Psoas muscle (tissue), 7 donors: ENCODE measurements at regions not wholly inside any gene's neighbourhood (a gene's known extent, or its start where the extent isn't known, plus 50 kb on each side); places are given as distances from the start of the nearest gene placed in this dataset.
"Not testable (repeated sequence)": the region's sequence is repeated elsewhere in the genome, so short reads cannot be mapped to it uniquely, and the experiment has no call there.

Experiments
- ATAC-seq, 4 donors: fragments of 200-7000 bp; cut with Tn5 transposase; one replicate each; pipeline ENCODE4 v1.9.1; 2020; ENCODE audit warnings: moderate library complexity in 3 of 4, mild to moderate bottlenecking in 2 of 4
- DNase-seq, 2 donors: peaks; one replicate each; pipeline ENCODE4 v3.0.0-alpha.2; 2020
- H3K27ac ChIP-seq: fragments of 200-600 bp; one replicate; pipeline ENCODE4 v1.8.0; 2022
- H3K27me3 ChIP-seq, 3 donors: fragments of 200-600 bp in 1 of 3; one replicate each; pipeline versions ENCODE4 v1.6.1 to v1.8.0; 2013 to 2022; ENCODE audit warnings: low read length in 2 of 3, mild to moderate bottlenecking in 2 of 3, moderate library complexity in 1 of 3; ENCODE audit not compliant: insufficient read depth in 3 of 3
- H3K36me3 ChIP-seq, 2 donors: fragments of 200-600 bp in 1 of 2; one replicate each; pipeline versions ENCODE4 v1.6.1 to v1.8.0; 2013 to 2022; ENCODE audit warnings: low read depth in 1 of 2, mild to moderate bottlenecking in 1 of 2, moderate library complexity in 1 of 2; ENCODE audit not compliant: insufficient read depth in 1 of 2
- H3K4me1 ChIP-seq: fragments of 200-600 bp; one replicate; pipeline ENCODE4 v1.8.0; 2022
- H3K4me3 ChIP-seq: fragments of 200-600 bp; one replicate; pipeline ENCODE4 v1.8.0; 2022; ENCODE audit warnings: mild to moderate bottlenecking
- H3K9me3 ChIP-seq: fragments of 200-600 bp; one replicate; pipeline ENCODE4 v1.8.0; 2022
- WGBS, 3 donors: extraction: QIAGEN DNeasy Blood & Tissue Kit; methylation state at CpG; one replicate each; pipeline versions ENCODE4 v1.1.6 to v1.1.7; 2013; 5-methylcytosine and 5-hydroxymethylcytosine counted together
- intact Hi-C, 2 donors: fragments of 100-400 bp; cut with DNase I; formaldehyde crosslinking; loops; one replicate each; pipeline versions ENCODE4 v1.11.0 to v1.14.2; 2022
- TF ChIP-seq, protein P1 (sequence below): fragments of 200-600 bp; IDR thresholded peaks from one replicate; pipeline ENCODE4 v1.8.0; 2022; ENCODE audit warnings: antibody characterized with exemption
- donor health status: healthy with polysubstance abuse.
- donor health status: DM: no; HTN: no; CAD: no; lungs with moderate emphysema.
- donor health status: Bipolar disorder and iron deficiency.
- donor health status: healthy.
- donor health status: DM: yes; HTN: yes; CAD: no.
- donor health status: DM: no; HTN: no; CAD: no.
- donor health status: DM: yes; HTN: yes; CAD: no.

DNA sequence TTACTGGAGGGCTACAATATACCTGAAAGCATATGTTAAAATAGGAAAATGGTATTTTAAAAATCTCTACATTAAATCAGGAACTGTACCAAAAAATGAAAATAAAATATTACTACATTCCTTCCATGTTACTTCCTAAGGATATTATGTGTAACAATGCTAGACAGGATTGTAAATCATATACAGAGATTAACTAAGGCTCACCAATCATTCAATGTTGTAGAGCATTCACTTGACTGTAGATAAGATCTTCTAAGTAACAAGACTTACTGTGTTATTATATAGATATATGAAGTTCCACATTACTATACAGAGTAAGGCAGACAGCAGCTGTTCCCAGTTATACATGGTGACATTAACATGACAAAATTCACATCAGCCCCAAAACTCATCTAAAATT is 1919.1 kb upstream of the CDH9 start:
- H3K27me3 ChIP-seq: no peaks in the 10 kb centered on the region
- no peaks in the 10 kb centered on the region for H3K4me1 ChIP-seq
- H3K27ac ChIP-seq: no peak overlapping the region
- no peaks in the 10 kb centered on the region for H3K9me3 ChIP-seq
- ATAC-seq (no peak), DNase-seq (no peak)
- TF ChIP-seq, protein P1, sequence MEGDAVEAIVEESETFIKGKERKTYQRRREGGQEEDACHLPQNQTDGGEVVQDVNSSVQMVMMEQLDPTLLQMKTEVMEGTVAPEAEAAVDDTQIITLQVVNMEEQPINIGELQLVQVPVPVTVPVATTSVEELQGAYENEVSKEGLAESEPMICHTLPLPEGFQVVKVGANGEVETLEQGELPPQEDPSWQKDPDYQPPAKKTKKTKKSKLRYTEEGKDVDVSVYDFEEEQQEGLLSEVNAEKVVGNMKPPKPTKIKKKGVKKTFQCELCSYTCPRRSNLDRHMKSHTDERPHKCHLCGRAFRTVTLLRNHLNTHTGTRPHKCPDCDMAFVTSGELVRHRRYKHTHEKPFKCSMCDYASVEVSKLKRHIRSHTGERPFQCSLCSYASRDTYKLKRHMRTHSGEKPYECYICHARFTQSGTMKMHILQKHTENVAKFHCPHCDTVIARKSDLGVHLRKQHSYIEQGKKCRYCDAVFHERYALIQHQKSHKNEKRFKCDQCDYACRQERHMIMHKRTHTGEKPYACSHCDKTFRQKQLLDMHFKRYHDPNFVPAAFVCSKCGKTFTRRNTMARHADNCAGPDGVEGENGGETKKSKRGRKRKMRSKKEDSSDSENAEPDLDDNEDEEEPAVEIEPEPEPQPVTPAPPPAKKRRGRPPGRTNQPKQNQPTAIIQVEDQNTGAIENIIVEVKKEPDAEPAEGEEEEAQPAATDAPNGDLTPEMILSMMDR: no peak
- no peaks in the 10 kb centered on the region for H3K36me3 ChIP-seq
- no peak overlapping the region for H3K4me3 ChIP-seq
- intact Hi-C loops: no loop called here

DNA sequence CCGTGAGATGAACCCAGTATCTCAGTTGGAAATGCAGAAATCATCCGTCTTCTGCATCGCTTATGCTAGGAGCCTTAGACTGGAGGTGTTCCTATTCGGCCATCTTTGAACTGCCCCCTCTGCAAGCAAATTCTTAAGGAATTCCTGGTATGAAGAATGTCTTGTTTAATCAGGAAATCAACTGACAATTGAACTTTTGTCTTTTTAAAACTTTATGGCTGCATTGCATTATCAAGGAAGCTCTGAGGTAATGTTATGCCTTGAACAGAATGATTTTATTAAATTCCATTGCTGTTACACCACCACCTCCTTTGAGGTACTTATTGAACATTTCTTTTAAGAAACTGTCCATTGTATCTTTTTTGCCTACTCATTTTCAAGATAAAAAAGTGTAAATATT is 1915.7 kb upstream of the CDH9 start:
- intact Hi-C loops: no loop called here
- Histone ChIP-seq H3K9me3 (no peaks in the 10 kb centered on the region), H3K27me3 (no peaks in the 10 kb centered on the region), H3K36me3 (no peaks in the 10 kb centered on the region), H3K4me1 (no peaks in the 10 kb centered on the region), H3K27ac (no peak overlapping the region), H3K4me3 (no peak overlapping the region)
- ATAC-seq: no peak
- no peak for DNase-seq
- WGBS, 3 donors: 83 to 90% (median 88%) methylated on average over 4 of the region's 4 CpGs
- TF ChIP-seq, protein P1: no peak

DNA sequence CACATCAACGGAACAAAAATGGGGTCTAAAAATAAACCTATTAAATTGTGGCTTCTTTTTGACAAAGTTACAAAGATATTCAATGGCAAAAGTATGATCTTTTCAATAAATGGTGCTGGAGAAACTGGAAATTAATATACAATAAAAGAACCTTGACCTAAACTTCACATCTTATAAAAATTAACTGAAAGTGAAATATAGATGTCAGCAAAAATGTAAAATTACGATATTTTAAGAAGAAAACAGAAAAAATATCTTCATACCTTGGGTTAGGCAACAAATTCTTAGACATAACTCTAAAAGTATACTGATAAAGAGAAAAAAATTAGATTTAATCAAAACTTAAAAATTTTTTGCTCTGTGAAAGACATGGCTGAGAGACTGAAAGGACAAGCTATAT is 1909.5 kb upstream of the CDH9 start:
- WGBS, 3 donors: 77 to 82% (median 80%) methylated on average over 2 of the region's 2 CpGs

DNA sequence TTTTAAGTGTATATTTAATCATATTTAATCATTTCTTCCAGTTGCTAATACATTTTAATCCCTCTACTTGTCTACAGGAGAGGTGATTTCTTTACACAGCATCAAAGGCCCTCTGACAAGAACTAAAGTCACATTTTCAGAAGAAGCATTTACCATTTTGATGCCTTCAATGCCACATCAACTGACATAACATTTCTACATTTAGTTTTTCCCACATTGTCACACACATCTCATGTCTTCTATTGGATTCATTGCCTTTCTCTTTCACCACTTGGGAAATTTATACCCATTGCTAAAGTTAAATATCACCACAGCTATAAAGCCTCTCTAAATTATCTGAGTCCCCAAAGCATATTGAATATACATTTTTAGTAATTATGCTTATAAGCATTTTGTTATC is 1907.5 kb upstream of the CDH9 start:
- intact Hi-C loops: no loop called here
- Histone ChIP-seq H3K27ac (no peak overlapping the region), H3K4me3 (no peak overlapping the region), H3K4me1 (no peaks in the 10 kb centered on the region), H3K27me3 (no peaks in the 10 kb centered on the region), H3K36me3 (no peaks in the 10 kb centered on the region), H3K9me3 (no peaks in the 10 kb centered on the region)
- TF ChIP-seq, protein P1: no peak
- DNase-seq (no peak), ATAC-seq (no peak)

More for the DNA sequence above, 1909.5 kb upstream of the CDH9 start:
- TF ChIP-seq, protein P1: no peak
- intact Hi-C loops: no loop called here
- Histone ChIP-seq H3K4me3 (no peak overlapping the region), H3K9me3 (no peaks in the 10 kb centered on the region), H3K4me1 (no peaks in the 10 kb centered on the region), H3K36me3 (no peaks in the 10 kb centered on the region), H3K27ac (no peak overlapping the region), H3K27me3 (no peaks in the 10 kb centered on the region)
- DNase-seq (no peak), ATAC-seq (no peak)

DNA sequence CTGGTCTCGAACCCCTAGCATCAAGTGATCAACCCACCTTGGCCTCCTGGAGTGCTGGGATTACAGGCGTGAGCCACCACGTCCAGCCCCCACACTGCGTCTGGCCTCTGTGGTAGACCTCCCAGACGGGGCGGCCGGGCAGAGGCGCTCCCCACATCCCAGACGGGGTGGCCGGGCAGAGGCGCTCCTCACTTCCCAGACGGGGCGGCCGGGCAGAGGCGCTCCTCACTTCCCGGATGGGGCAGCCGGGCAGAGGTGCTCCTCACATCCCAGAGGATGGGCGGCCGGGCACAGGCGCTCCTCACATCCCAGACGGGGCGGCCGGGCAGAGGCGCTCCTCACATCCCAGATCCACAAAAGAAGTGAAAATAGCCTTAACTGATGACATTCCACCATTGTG is 1891.0 kb upstream of the CDH9 start:
- DNase-seq, intact Hi-C loops, H3K36me3 ChIP-seq, H3K27ac ChIP-seq, H3K4me1 ChIP-seq, H3K9me3 ChIP-seq, H3K27me3 ChIP-seq, ATAC-seq, H3K4me3 ChIP-seq: not testable (repeated sequence)
- 81 to 92% (median 90%) methylated on average over 18 to 24 of the region's 24 CpGs for WGBS, 3 donors

DNA sequence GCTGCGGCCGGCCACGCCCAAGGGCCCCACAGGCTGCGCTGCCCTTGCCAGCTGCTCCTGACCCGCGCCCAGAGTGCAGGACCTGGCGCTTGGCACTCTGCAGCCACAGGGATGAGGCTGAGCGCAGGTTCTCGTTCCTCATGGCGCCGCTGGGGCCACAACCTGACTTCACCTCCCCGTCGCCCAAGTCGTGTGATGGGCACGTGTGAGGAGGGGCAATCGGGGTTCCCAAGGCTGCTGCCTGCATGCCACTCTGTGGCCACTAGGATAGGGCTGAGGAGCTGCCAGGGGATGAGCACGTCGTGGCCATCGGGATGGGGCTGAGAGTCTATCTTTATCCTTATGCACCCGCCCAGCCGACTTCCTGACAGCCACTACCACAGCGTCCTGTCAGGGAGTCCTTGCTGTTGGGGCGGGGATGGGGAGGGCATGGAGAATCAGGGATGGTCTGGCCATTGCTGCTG is 1890.0 kb upstream of the CDH9 start:
- H3K27ac ChIP-seq, H3K36me3 ChIP-seq, H3K4me3 ChIP-seq, H3K4me1 ChIP-seq, ATAC-seq, DNase-seq, H3K27me3 ChIP-seq, intact Hi-C loops, H3K9me3 ChIP-seq: not testable (repeated sequence)
- WGBS, 3 donors: 69 to 96% (median 80%) methylated on average over 20 to 23 of the region's 23 CpGs
